ENCODE measurements at regions not wholly inside any gene's neighbourhood (a gene's known extent, or its start where the extent isn't known, plus 50 kb on each side); places are given as distances from the start of the nearest gene placed in this dataset.

- Mint-ChIP-seq H3K9me3 (peaks cover 0 to 5% (median 2%) of the 10 kb centered on the region in 3 donors), H3K27ac (no peak overlapping the region), H3K36me3 (no peaks in the 10 kb centered on the region), H3K4me1 (no peaks in the 10 kb centered on the region), H3K4me3 (no peak overlapping the region), H3K27me3 (peaks cover 0 to 6% of the 10 kb centered on the region in 2 donors)
- Histone ChIP-seq H3K9me3 (peaks cover 2% of the 10 kb centered on the region), H3K36me3 (ENCODE audit: control insufficient read depth in 2 of 2, extremely low read depth in 1 of 2, insufficient read depth in 1 of 2, low read length in 1 of 2) (no peaks in the 10 kb centered on the region), H3K4me3 (ENCODE audit: control insufficient read depth in 1 of 2, extremely low read depth in 1 of 2, low read length in 1 of 2) (no peak overlapping the region), H3K27ac (ENCODE audit: low read length) (no peak overlapping the region), H3K27me3 (replicated peaks in 1 of 2; ENCODE audit: control insufficient read depth in 2 of 2, extremely low read depth in 1 of 2, insufficient read depth in 2 of 2, low read length in 1 of 2) (no peaks in the 10 kb centered on the region), H3K4me1 (ENCODE audit: control insufficient read depth in 1 of 2, extremely low read depth in 1 of 2, insufficient read depth in 2 of 2, low read length in 2 of 2) (no peaks in the 10 kb centered on the region)
- WGBS (ENCODE audit: insufficient coverage), result no CpG with 5 or more reads among the region's 2 CpGs
- DNase-seq (no peak), ATAC-seq (replicated peaks in 1 of 4) (no peak)
- ChIA-PET CTCF (no interaction called here), POLR2A (interaction anchor here in 1 of 2 donors (0.7 kb wide), 1 partner anchor 8 kb away, joined by 4 read pairs; no protein-coding TSS in a partner anchor)
Measured at GRCh38 chrX:144916785-144917184, 330.5 kb upstream of the SPANXN1 start.

GRCh38 chrX:144918936-144919335 is 328.4 kb upstream of the SPANXN1 start:
- Mint-ChIP-seq H3K9me3 (peaks cover 0 to 5% (median 0%) of the 10 kb centered on the region in 3 donors), H3K4me1 (no peaks in the 10 kb centered on the region), H3K36me3 (no peaks in the 10 kb centered on the region), H3K27me3 (peaks cover 0 to 3% of the 10 kb centered on the region in 2 donors), H3K4me3 (no peak overlapping the region), H3K27ac (no peak overlapping the region)
- Histone ChIP-seq H3K4me1 (ENCODE audit: control insufficient read depth in 1 of 2, extremely low read depth in 1 of 2, insufficient read depth in 2 of 2, low read length in 2 of 2) (no peaks in the 10 kb centered on the region), H3K4me3 (ENCODE audit: control insufficient read depth in 1 of 2, extremely low read depth in 1 of 2, low read length in 1 of 2) (no peak overlapping the region), H3K36me3 (ENCODE audit: control insufficient read depth in 2 of 2, extremely low read depth in 1 of 2, insufficient read depth in 1 of 2, low read length in 1 of 2) (no peaks in the 10 kb centered on the region), H3K27ac (ENCODE audit: low read length) (no peak overlapping the region), H3K9me3 (peaks cover 2% of the 10 kb centered on the region), H3K27me3 (replicated peaks in 1 of 2; ENCODE audit: control insufficient read depth in 2 of 2, extremely low read depth in 1 of 2, insufficient read depth in 2 of 2, low read length in 1 of 2) (no peaks in the 10 kb centered on the region)
- no CpG with 5 or more reads among the region's 4 CpGs for WGBS (ENCODE audit: insufficient coverage)
- CTCF ChIA-PET, result no interaction called here
- POLR2A ChIA-PET, result no interaction called here
- ATAC-seq (replicated peaks in 1 of 4) (no peak), DNase-seq (no peak)

DNA sequence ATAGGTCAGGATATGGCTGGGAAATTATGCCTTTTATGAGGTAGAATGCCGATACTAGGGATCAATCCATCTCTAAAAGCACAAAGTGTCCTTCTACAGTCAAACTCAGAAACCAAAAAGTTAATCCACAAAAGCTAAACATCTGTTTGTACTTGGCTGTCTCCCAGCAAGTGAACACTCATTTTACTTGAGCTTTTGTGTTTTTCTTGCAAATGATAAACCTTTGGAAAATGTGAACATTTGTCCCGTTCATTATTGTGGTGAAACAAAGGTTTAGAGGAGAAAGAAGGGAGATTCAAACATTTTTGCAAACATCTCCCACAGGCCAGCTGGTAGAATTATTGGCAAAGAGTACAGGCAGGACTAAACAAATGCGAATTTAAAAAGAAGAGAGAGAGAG is 300.6 kb upstream of the SPANXN1 start:
- H3K36me3 ChIP-seq (ENCODE audit: control insufficient read depth in 2 of 2, extremely low read depth in 1 of 2, insufficient read depth in 1 of 2, low read length in 1 of 2), result no peaks in the 10 kb centered on the region
- no peaks in the 10 kb centered on the region for H3K27me3 ChIP-seq (replicated peaks in 1 of 2; ENCODE audit: control insufficient read depth in 2 of 2, extremely low read depth in 1 of 2, insufficient read depth in 2 of 2, low read length in 1 of 2)
- ATAC-seq (replicated peaks in 1 of 4), result no peak
- H3K4me1 Mint-ChIP-seq, result no peaks in the 10 kb centered on the region
- H3K27me3 Mint-ChIP-seq, result no peaks in the 10 kb centered on the region
- CTCF ChIA-PET, result interaction anchor here in 1 of 2 donors (0.7 kb wide), 1 partner anchor 953 kb away, joined by 5 read pairs; no protein-coding TSS in a partner anchor
- H3K4me3 ChIP-seq (ENCODE audit: control insufficient read depth in 1 of 2, extremely low read depth in 1 of 2, low read length in 1 of 2), result no peak overlapping the region
- no peaks in the 10 kb centered on the region for H3K4me1 ChIP-seq (ENCODE audit: control insufficient read depth in 1 of 2, extremely low read depth in 1 of 2, insufficient read depth in 2 of 2, low read length in 2 of 2)
- H3K27ac Mint-ChIP-seq, result no peak overlapping the region
- H3K27ac ChIP-seq (ENCODE audit: low read length), result no peak overlapping the region
- POLR2A ChIA-PET, result no interaction called here
- no peak overlapping the region for H3K4me3 Mint-ChIP-seq
- no peak for DNase-seq
- H3K9me3 Mint-ChIP-seq, result peaks cover 0 to 7% (median 0%) of the 10 kb centered on the region in 3 donors
- no CpG with 5 or more reads among the region's 3 CpGs for WGBS (ENCODE audit: insufficient coverage)
- H3K9me3 ChIP-seq, result no peaks in the 10 kb centered on the region
- H3K36me3 Mint-ChIP-seq, result no peaks in the 10 kb centered on the region

Measured in T-cell (primary cell).